ENCODE measurements at regions not wholly inside any gene's neighbourhood (a gene's known extent, or its start where the extent isn't known, plus 50 kb on each side); places are given as distances from the start of the nearest gene placed in this dataset.

DNA sequence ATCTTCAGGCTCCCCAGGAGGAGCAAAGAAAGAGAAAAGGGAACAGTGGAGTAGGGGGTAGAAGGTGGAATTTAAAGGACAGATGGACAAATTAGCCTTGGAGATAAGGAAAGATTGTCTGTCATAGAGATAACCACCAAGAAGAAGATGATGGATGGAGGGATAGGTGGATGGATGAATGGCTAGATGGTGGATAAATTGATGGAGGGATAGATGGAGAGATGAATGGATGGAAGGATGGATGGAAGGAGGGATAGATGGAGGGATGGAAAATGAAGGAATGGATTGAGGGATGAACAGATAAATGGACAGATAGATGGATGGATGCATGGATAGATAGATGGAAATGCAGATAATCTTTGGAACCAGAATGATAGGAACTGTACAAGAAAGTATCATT lies 102.8 kb downstream of the TNFAIP3 start:
- no peak for TF ChIP-seq POLR2AphosphoS5 (IDR thresholded peaks at IDR 0.05; ENCODE audit: low read depth)
- TF ChIP-seq, protein P1, sequence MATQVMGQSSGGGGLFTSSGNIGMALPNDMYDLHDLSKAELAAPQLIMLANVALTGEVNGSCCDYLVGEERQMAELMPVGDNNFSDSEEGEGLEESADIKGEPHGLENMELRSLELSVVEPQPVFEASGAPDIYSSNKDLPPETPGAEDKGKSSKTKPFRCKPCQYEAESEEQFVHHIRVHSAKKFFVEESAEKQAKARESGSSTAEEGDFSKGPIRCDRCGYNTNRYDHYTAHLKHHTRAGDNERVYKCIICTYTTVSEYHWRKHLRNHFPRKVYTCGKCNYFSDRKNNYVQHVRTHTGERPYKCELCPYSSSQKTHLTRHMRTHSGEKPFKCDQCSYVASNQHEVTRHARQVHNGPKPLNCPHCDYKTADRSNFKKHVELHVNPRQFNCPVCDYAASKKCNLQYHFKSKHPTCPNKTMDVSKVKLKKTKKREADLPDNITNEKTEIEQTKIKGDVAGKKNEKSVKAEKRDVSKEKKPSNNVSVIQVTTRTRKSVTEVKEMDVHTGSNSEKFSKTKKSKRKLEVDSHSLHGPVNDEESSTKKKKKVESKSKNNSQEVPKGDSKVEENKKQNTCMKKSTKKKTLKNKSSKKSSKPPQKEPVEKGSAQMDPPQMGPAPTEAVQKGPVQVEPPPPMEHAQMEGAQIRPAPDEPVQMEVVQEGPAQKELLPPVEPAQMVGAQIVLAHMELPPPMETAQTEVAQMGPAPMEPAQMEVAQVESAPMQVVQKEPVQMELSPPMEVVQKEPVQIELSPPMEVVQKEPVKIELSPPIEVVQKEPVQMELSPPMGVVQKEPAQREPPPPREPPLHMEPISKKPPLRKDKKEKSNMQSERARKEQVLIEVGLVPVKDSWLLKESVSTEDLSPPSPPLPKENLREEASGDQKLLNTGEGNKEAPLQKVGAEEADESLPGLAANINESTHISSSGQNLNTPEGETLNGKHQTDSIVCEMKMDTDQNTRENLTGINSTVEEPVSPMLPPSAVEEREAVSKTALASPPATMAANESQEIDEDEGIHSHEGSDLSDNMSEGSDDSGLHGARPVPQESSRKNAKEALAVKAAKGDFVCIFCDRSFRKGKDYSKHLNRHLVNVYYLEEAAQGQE (IDR thresholded peaks at IDR 0.05; ENCODE audit: insufficient replicate concordance, low read depth): no peak
